Stomach smooth muscle (tissue), 2 donors: ENCODE measurements at regions not wholly inside any gene's neighbourhood (a gene's known extent, or its start where the extent isn't known, plus 50 kb on each side); places are given as distances from the start of the nearest gene placed in this dataset.
"Not testable (repeated sequence)": the region's sequence is repeated elsewhere in the genome, so short reads cannot be mapped to it uniquely, and the experiment has no call there.

Experiments used
- H3K27ac ChIP-seq: one replicate; pipeline ENCODE4 v1.7.0; 2013; ENCODE audit warnings: mild to moderate bottlenecking, low read length, inconsistent platforms
- H3K27me3 ChIP-seq, 2 donors: one replicate each; pipeline ENCODE4 v1.7.0; 2013; ENCODE audit warnings: low read length in 2 of 2; ENCODE audit not compliant: insufficient read depth in 2 of 2, control insufficient read depth in 1 of 2
- H3K36me3 ChIP-seq, 2 donors: one replicate each; pipeline ENCODE4 v1.7.0; 2013; ENCODE audit warnings: low read length in 2 of 2; ENCODE audit not compliant: control insufficient read depth in 2 of 2, insufficient read depth in 2 of 2
- H3K4me1 ChIP-seq: one replicate; pipeline ENCODE4 v1.7.0; 2013; ENCODE audit warnings: low read length; ENCODE audit not compliant: control insufficient read depth, insufficient read depth
- H3K4me3 ChIP-seq, 2 donors: one replicate each; pipeline ENCODE4 v1.7.0; 2013; ENCODE audit warnings: low read length in 2 of 2
- H3K9ac ChIP-seq, 2 donors: one replicate each; pipeline ENCODE4 v1.7.0; 2013; ENCODE audit warnings: low read length in 2 of 2, mild to moderate bottlenecking in 1 of 2
- H3K9me3 ChIP-seq, 2 donors: one replicate each; pipeline ENCODE4 v1.7.0; 2013; ENCODE audit warnings: low read length in 2 of 2; ENCODE audit not compliant: control insufficient read depth in 2 of 2
- donor health status: healthy.
- donor health status: Pancreatic carcinoma.

DNA sequence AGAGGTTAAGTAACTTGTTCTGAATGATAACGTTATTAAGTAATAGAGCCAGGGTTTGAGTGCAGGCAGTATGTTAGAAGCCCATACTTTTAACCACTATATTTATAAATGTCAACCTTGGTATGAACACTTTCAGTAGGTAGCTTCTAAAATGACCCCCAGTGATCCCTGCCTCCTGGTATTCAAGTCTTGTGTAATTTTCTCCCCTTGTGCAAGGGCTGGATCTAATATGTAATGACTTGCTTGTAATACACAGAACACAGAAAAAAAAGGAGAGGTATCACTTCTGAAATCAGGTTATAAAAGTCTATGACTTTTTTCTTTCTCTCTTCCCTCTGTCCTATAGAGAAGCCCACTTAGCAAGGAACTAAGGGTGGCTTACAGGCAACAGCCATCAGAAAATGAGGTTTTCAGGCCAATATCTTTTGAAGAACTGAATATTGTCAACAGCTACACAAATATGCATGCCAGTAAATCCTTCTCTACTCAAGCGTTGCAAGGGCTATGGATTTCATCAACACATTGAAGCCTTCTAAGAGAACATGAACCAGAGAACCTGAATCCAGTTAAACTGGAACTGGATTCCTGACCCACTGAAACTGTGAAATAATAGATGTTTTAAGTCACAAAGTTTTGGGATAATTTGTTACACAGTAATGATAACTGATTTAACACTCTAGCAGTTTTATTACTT, 712.3 kb downstream of the METTL15 start:
- Histone ChIP-seq H3K9ac (no peak overlapping the region), H3K36me3 (no peaks in the 10 kb centered on the region), H3K27me3 (no peaks in the 10 kb centered on the region), H3K9me3 (no peaks in the 10 kb centered on the region), H3K4me1 (no peaks in the 10 kb centered on the region), H3K4me3 (no peak overlapping the region), H3K27ac (no peak overlapping the region)

DNA sequence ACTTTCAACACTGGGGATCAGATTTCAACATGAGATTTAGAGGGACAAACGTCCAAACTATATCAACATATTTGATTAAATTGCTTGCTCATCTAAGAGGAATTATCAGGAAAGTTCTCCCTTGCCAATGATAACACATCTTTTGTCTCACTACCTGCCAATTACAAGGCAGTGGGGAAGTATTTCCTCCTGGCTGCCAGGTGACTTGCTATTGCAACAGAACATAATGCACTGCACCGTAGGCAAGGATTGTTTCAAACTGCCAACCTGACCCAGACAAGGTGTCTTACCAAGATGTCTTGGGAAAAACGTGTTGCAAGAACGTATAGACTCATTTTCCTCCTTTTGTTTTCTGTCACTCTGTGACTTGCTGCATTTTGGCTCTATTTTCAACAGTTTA, 711.6 kb downstream of the METTL15 start:
- Histone ChIP-seq H3K9ac (no peak overlapping the region), H3K9me3 (no peaks in the 10 kb centered on the region)

GRCh38 chr11:28815110-28815509, 706.9 kb downstream of the METTL15 start:
- Histone ChIP-seq H3K27me3 (no peaks in the 10 kb centered on the region), H3K4me1 (no peaks in the 10 kb centered on the region), H3K27ac (no peak overlapping the region), H3K36me3 (no peaks in the 10 kb centered on the region), H3K9me3 (no peaks in the 10 kb centered on the region), H3K4me3 (no peak overlapping the region), H3K9ac (no peak overlapping the region)

More for the DNA sequence above, 711.6 kb downstream of the METTL15 start:
- Histone ChIP-seq H3K27ac (no peak overlapping the region), H3K4me3 (no peak overlapping the region), H3K4me1 (no peaks in the 10 kb centered on the region), H3K36me3 (no peaks in the 10 kb centered on the region), H3K27me3 (no peaks in the 10 kb centered on the region)

DNA sequence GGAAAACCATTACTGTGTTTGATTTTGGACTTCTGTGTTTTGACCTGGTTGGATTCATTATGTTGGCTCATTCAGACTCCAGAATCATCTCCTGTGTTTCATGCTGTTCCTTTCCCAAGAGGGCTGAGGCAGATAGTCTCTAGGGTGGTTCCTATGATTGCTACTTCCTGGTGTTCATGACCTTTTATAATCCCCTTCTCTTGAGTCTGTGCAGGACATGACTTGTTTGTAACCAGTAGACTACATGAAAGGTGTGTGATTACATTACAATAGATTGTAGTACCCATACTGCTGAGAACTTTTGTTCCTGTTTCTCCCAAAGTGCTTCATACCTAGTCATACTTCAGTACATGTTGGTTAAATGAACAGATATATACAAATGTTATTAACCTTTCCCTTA, 700.6 kb downstream of the METTL15 start:
- Histone ChIP-seq H3K27ac (no peak overlapping the region), H3K4me3 (no peak overlapping the region), H3K4me1 (no peaks in the 10 kb centered on the region), H3K27me3 (no peaks in the 10 kb centered on the region), H3K9ac (no peak overlapping the region), H3K36me3 (no peaks in the 10 kb centered on the region), H3K9me3 (no peaks in the 10 kb centered on the region)

DNA sequence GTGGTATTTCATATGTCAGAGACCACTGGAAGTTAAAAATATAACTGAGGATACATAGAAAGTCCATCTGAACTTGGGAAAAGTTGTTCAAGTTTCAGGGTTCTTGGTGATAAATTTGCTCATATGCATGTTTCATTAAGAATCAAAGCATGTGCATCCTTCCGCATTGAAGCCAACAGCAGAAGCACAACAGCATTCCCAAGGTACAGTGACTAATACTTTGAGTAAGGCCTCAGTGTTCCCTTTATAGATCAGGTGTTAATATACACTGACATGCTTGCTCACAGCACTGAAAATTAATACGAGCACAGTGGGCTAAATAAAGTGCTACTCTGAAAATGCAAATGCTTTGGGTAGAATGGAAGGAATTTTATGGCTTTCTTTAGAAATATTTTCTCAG, 691.1 kb downstream of the METTL15 start:
- Histone ChIP-seq H3K9ac (no peak overlapping the region), H3K27me3 (no peaks in the 10 kb centered on the region), H3K9me3 (peaks cover 0 to 3% of the 10 kb centered on the region in 2 donors), H3K27ac (no peak overlapping the region), H3K4me3 (no peak overlapping the region), H3K36me3 (no peaks in the 10 kb centered on the region), H3K4me1 (no peaks in the 10 kb centered on the region)

DNA sequence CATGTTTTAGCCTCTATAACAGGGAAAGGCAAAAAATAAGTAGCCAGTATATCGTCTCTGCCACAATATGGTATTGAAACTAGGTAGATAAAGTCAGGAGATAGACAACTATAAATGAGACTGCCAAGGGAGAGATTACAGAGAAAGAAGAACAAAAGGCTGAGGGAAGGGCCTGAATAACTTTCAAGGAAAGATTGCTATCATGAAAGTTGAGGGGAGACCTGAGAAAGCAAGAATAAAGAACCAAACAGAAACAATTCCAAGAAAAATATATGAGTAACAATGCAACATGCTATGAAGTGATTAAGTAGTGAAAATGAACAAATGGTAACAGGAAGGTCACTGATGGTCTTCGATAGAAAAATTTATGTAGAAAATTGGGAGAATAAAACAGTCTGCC, 690.1 kb downstream of the METTL15 start:
- peaks cover 0 to 3% of the 10 kb centered on the region in 2 donors for H3K9me3 ChIP-seq
- no peak overlapping the region for H3K9ac ChIP-seq
- no peaks in the 10 kb centered on the region for H3K36me3 ChIP-seq
- no peak overlapping the region for H3K4me3 ChIP-seq
- H3K4me1 ChIP-seq: no peaks in the 10 kb centered on the region
- H3K27me3 ChIP-seq: no peaks in the 10 kb centered on the region
- H3K27ac ChIP-seq: no peak overlapping the region

DNA sequence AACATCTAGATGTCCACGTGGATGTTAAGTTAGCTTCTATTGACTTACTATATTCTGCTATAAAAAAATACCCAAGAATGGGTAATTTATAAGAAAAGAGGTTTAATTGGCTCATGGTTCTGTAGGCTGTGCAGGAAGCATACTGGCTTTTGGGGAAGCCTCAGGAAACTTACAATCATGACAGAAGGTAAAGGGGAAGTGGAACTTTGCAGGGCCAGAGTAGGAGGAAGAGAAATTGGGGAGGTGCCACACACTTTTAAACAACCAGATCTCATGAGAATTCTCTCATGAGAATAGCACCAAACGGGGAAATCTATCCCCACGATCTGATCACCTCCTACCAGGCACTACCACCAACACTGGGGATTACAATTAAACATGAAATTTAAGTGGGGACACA, 689.3 kb downstream of the METTL15 start:
- Histone ChIP-seq H3K4me3 (no peak overlapping the region), H3K36me3 (no peaks in the 10 kb centered on the region), H3K27ac (no peak overlapping the region), H3K9ac (no peak overlapping the region), H3K9me3 (peaks cover 0 to 3% of the 10 kb centered on the region in 2 donors), H3K27me3 (no peaks in the 10 kb centered on the region), H3K4me1 (no peaks in the 10 kb centered on the region)

DNA sequence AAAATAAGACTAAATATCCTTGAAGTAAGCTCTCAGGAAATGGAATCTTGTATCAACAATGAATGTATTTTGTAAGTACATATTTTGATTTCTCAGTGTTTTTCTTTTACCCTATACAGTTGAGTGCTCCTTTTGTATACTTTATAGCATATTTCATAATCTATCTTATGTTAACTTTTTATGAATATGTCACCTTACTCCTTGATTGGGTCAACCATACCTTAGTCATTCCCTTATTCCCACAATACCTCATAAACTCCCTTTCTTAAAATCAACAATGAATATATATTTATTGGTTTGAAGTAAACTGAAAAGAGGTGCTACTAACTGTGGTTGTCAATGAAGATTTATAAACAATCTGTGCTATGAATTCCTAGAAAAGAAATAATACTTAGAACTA, 686.2 kb downstream of the METTL15 start:
- no peaks in the 10 kb centered on the region for H3K27me3 ChIP-seq
- no peak overlapping the region for H3K27ac ChIP-seq
- no peak overlapping the region for H3K4me3 ChIP-seq
- no peaks in the 10 kb centered on the region for H3K36me3 ChIP-seq
- no peaks in the 10 kb centered on the region for H3K9me3 ChIP-seq
- no peak overlapping the region for H3K9ac ChIP-seq
- no peaks in the 10 kb centered on the region for H3K4me1 ChIP-seq

DNA sequence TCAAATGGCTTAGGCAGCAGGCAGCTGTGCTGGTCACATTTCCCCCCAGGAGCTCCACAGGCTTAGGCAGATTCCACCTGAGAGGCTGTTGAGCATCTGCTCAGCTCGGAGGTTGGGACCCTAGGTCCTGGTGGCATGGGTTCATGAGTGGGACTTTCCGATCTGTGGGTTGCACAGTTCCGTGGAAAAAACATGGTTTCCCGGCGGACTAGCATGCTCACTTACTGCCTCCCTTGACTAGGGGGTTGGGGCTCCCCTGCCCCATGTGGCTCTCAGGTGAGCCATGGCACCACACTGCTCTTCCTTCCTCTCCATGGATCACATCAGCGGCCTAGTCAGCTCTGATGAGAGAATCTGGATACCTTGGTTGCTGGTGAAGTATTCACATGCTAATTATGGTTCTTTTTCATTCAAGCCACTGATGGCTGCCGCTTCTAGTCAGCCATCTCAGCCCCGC, 685.1 kb downstream of the METTL15 start:
- H3K9me3 ChIP-seq: no peaks in the 10 kb centered on the region
- no peaks in the 10 kb centered on the region for H3K27me3 ChIP-seq
- no peak overlapping the region for H3K27ac ChIP-seq
- H3K4me1 ChIP-seq: no peaks in the 10 kb centered on the region
- no peaks in the 10 kb centered on the region for H3K36me3 ChIP-seq
- no peak overlapping the region for H3K9ac ChIP-seq
- H3K4me3 ChIP-seq: no peak overlapping the region

- H3K9me3 ChIP-seq: no peaks in the 10 kb centered on the region
- no peaks in the 10 kb centered on the region for H3K27me3 ChIP-seq
- no peak overlapping the region for H3K9ac ChIP-seq
- no peaks in the 10 kb centered on the region for H3K36me3 ChIP-seq
- no peak overlapping the region for H3K4me3 ChIP-seq
- H3K4me1 ChIP-seq: no peaks in the 10 kb centered on the region
- H3K27ac ChIP-seq: no peak overlapping the region
These were observed 684.7 kb downstream of the METTL15 start for GRCh38 chr11:28792856-28793255.

DNA sequence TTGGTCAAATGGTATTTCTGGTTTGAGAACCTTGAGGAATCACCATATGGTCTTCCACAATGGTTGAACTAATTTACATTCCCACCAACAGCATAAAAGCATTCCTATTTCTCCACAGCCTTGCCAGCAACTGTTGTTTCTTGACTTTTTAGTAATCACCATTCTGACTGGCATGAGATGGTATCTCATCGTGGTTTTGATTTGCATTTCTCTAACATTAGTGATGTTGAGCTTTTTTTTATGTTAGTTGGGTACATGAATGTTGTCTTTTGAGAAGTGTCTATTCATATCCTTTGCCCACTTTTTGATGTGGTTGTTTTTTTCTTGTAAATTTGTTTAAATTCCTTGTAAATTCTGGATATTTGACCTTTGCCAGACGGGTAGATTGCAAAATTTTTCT, 679.7 kb downstream of the METTL15 start:
- not testable (repeated sequence) for H3K4me1 ChIP-seq, H3K4me3 ChIP-seq

More for the DNA sequence above, 679.7 kb downstream of the METTL15 start:
- H3K9me3 ChIP-seq, H3K27ac ChIP-seq, H3K27me3 ChIP-seq, H3K36me3 ChIP-seq, H3K9ac ChIP-seq: not testable (repeated sequence)
